GM12892 (cell line): ENCODE measurements at regions not wholly inside any gene's neighbourhood (a gene's known extent, or its start where the extent isn't known, plus 50 kb on each side); places are given as distances from the start of the nearest gene placed in this dataset.

Experiments
- POLR2A ChIP-seq: IDR thresholded peaks from 2 replicates; pipeline ENCODE4 v1.6.1; 2011; ENCODE audit warnings: low read depth, low read length, control low read depth
- POLR2AphosphoS5 ChIP-seq: IDR thresholded peaks from 2 replicates; pipeline ENCODE4 v1.6.1; 2011; ENCODE audit warnings: low read depth, low read length, control low read depth
- TAF1 ChIP-seq: IDR thresholded peaks from 2 replicates; pipeline ENCODE4 v1.6.1; 2011; ENCODE audit warnings: low read depth, mild to moderate bottlenecking, control low read depth, low read length, borderline replicate concordance

DNA sequence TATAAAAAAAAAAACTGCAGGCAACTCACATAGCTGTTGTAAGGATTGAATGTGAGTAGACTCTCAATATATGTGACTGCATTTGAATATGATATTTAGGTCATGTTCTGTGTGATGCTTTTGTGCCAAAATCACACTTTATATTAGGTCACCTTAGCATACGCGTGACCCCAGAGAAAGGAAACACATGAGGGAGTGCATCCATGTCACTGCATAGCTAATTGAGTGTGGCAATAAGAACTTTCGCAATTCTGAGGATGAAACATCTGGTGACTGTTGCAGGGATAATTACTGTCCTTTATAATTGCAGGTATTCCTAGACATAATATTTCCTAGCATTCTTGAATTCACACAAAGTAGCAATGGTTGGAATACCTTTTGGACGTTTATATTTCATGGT is 459.5 kb upstream of the KLF4 start:
- no peak for TF ChIP-seq POLR2A
- no peak for TF ChIP-seq POLR2AphosphoS5
- no peak for TF ChIP-seq TAF1
